Skeletal muscle cell (primary cell): ENCODE measurements at regions not wholly inside any gene's neighbourhood (a gene's known extent, or its start where the extent isn't known, plus 50 kb on each side); places are given as distances from the start of the nearest gene placed in this dataset.
A peak's percentile ranks its signal among the peaks of the same experiment; 100 is the strongest.

Experiments used
- DNase-seq: peaks from one replicate; pipeline ENCODE4 v3.0.0-alpha.2; 2010; ENCODE audit warnings: low read depth
- H3K4me3 ChIP-seq: 2 replicates; pipeline ENCODE4 v1.5.1; 2011; ENCODE audit warnings: low read depth, mild to moderate bottlenecking, control low read depth, low read length, moderate library complexity

- no peak overlapping the region for H3K4me3 ChIP-seq
- DNase-seq: no peak
These were observed 266.5 kb upstream of the LRTM1 start for GRCh38 chr3:55194376-55194775.

GRCh38 chr3:55191911-55192775 is 264.3 kb upstream of the LRTM1 start:
- DNase-seq: peak; percentile 95
- H3K4me3 ChIP-seq: no peak overlapping the region

GRCh38 chr3:55190331-55190730 is 262.5 kb upstream of the LRTM1 start:
- H3K4me3 ChIP-seq: no peak overlapping the region
- no peak for DNase-seq

- DNase-seq: no peak
These were observed 261.5 kb upstream of the LRTM1 start for GRCh38 chr3:55189359-55189801.

GRCh38 chr3:55185380-55185779 is 257.5 kb upstream of the LRTM1 start:
- DNase-seq: no peak

More at GRCh38 chr3:55189359-55189801, 261.5 kb upstream of the LRTM1 start:
- H3K4me3 ChIP-seq: no peak overlapping the region

GRCh38 chr3:55183201-55183600 is 255.3 kb upstream of the LRTM1 start:
- DNase-seq: no peak
- H3K4me3 ChIP-seq: no peak overlapping the region

More at GRCh38 chr3:55185380-55185779, 257.5 kb upstream of the LRTM1 start:
- no peak overlapping the region for H3K4me3 ChIP-seq

GRCh38 chr3:55180936-55181535 is 253.2 kb upstream of the LRTM1 start:
- no peak overlapping the region for H3K4me3 ChIP-seq
- DNase-seq: no peak

- no peak overlapping the region for H3K4me3 ChIP-seq
- no peak for DNase-seq
These were observed 252.3 kb upstream of the LRTM1 start for GRCh38 chr3:55180161-55180560.

GRCh38 chr3:55178336-55178735 is 250.5 kb upstream of the LRTM1 start:
- no peak for DNase-seq
- no peak overlapping the region for H3K4me3 ChIP-seq

GRCh38 chr3:55177749-55178148 is 249.9 kb upstream of the LRTM1 start:
- no peak for DNase-seq
- H3K4me3 ChIP-seq: no peak overlapping the region

- no peak overlapping the region for H3K4me3 ChIP-seq
- no peak for DNase-seq
These were observed 247.6 kb upstream of the LRTM1 start for GRCh38 chr3:55175423-55175822.

GRCh38 chr3:55174747-55175146 is 246.9 kb upstream of the LRTM1 start:
- H3K4me3 ChIP-seq: no peak overlapping the region
- no peak for DNase-seq

GRCh38 chr3:55173504-55173903 is 245.6 kb upstream of the LRTM1 start:
- DNase-seq: no peak

GRCh38 chr3:55172913-55173312 is 245.1 kb upstream of the LRTM1 start:
- H3K4me3 ChIP-seq: no peak overlapping the region
- DNase-seq: no peak

More at GRCh38 chr3:55173504-55173903, 245.6 kb upstream of the LRTM1 start:
- H3K4me3 ChIP-seq: no peak overlapping the region

- no peak overlapping the region for H3K4me3 ChIP-seq
- DNase-seq: no peak
These were observed 242.6 kb upstream of the LRTM1 start for GRCh38 chr3:55170444-55170843.

GRCh38 chr3:55169608-55170072 is 241.8 kb upstream of the LRTM1 start:
- H3K4me3 ChIP-seq: no peak overlapping the region
- DNase-seq: peak; percentile 100

- no peak overlapping the region for H3K4me3 ChIP-seq
- DNase-seq: no peak
These were observed 241.3 kb upstream of the LRTM1 start for GRCh38 chr3:55169161-55169560.

- DNase-seq: no peak
- H3K4me3 ChIP-seq: no peak overlapping the region
These were observed 239.9 kb upstream of the LRTM1 start for GRCh38 chr3:55167586-55168317.

GRCh38 chr3:55166576-55167555 is 239.0 kb upstream of the LRTM1 start:
- DNase-seq: no peak
- no peak overlapping the region for H3K4me3 ChIP-seq
